Thyroid gland (tissue), 4 donors: ENCODE measurements at regions not wholly inside any gene's neighbourhood (a gene's known extent, or its start where the extent isn't known, plus 50 kb on each side); places are given as distances from the start of the nearest gene placed in this dataset.

ENCODE experiments used
- CTCF ChIP-seq, 6 experiments: fragments of 200-600 bp in 3 of 6; fragments of 450-650 bp in 3 of 6; sonication (generic) in 3 of 6; IDR thresholded peaks; one replicate each; pipeline ENCODE4 v1.5.1; 2016 to 2019; ENCODE audit warnings: antibody characterized with exemption in 6 of 6, mild to moderate bottlenecking in 2 of 6, inconsistent platforms in 1 of 6, moderate library complexity in 1 of 6
- POLR2A ChIP-seq, 2 donors: fragments of 450-650 bp; IDR thresholded peaks; one replicate each; pipeline ENCODE4 v1.6.1; 2017; ENCODE audit warnings: antibody characterized with exemption in 2 of 2, mild to moderate bottlenecking in 2 of 2, moderate library complexity in 1 of 2

DNA sequence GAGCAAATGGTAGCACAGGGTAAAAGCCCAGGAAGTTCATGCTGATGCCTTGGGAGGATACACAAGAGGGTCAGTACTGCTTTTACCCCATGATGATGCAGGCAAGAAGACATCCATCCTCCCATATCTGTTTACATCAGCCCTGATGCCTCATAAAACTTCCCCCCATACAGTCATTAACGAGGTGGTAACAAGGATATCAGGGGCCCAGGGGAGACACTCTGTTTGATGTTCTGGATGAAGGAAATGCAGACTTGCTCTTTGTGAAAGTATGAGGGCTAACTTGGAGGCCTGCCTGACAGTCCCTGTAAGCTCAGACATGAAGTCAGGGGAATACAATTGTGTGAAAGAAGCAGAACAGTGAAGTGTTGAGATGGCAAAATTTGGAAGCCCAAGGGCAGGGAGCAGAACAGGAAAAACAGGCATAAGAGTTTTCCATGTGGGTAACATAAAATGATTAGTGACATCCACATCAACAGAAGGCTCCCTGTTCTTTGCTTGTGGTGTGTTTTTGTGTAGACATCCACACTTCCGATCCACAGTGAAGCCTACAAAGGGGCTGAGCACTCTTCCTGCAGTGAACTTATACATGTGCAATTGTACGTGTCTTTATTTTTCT is 813.4 kb downstream of the MAFB start:
- TF ChIP-seq CTCF (IDR thresholded peaks at IDR 0.05) (no peak), POLR2A (IDR thresholded peaks at IDR 0.05) (no peak)
